Ishikawa (cell line): ENCODE measurements at regions not wholly inside any gene's neighbourhood (a gene's known extent, or its start where the extent isn't known, plus 50 kb on each side); places are given as distances from the start of the nearest gene placed in this dataset.

Experiments
- CEBPB ChIP-seq: IDR thresholded peaks from 2 replicates; pipeline ENCODE4 v1.6.1; 2012
- CREB1 ChIP-seq: IDR thresholded peaks from 2 replicates; pipeline ENCODE4 v1.6.1; 2012; ENCODE audit warnings: low read depth
- EGR1 ChIP-seq: IDR thresholded peaks from 2 replicates; pipeline ENCODE4 v1.6.1; 2012
- EP300 ChIP-seq: IDR thresholded peaks from 2 replicates; pipeline ENCODE4 v1.6.1; 2012; ENCODE audit warnings: borderline replicate concordance
- FOXM1 ChIP-seq: IDR thresholded peaks from 2 replicates; pipeline ENCODE4 v1.6.1; 2012; ENCODE audit warnings: low read depth, borderline replicate concordance
- MAX ChIP-seq: IDR thresholded peaks from 2 replicates; pipeline ENCODE4 v1.6.1; 2012
- NFIC ChIP-seq: IDR thresholded peaks from 2 replicates; pipeline ENCODE4 v1.6.1; 2012
- RAD21 ChIP-seq: IDR thresholded peaks from 2 replicates; pipeline ENCODE4 v1.6.1; 2012; ENCODE audit warnings: low read depth
- REST ChIP-seq: IDR thresholded peaks from 2 replicates; pipeline ENCODE4 v1.6.1; 2012; ENCODE audit warnings: low read depth, mild to moderate bottlenecking
- TAF1 ChIP-seq: IDR thresholded peaks from 2 replicates; pipeline ENCODE4 v1.6.1; 2012; ENCODE audit warnings: low read depth, mild to moderate bottlenecking
- TCF12 ChIP-seq: IDR thresholded peaks from 2 replicates; pipeline ENCODE4 v1.6.1; 2012; ENCODE audit warnings: low read depth
- TEAD4 ChIP-seq: IDR thresholded peaks from 2 replicates; pipeline ENCODE4 v1.6.1; 2012
- USF1 ChIP-seq: IDR thresholded peaks from 2 replicates; pipeline ENCODE4 v1.6.1; 2012
- YY1 ChIP-seq: IDR thresholded peaks from 2 replicates; pipeline ENCODE4 v1.6.1; 2012; ENCODE audit warnings: low read depth
- ZBTB7A ChIP-seq: IDR thresholded peaks from 2 replicates; pipeline ENCODE4 v1.6.1; 2012; ENCODE audit warnings: low read depth

- no peak for TF ChIP-seq FOXM1
- no peak for TF ChIP-seq USF1
- no peak for TF ChIP-seq ZBTB7A
- TF ChIP-seq CREB1, result no peak
- TF ChIP-seq EGR1, result no peak
- no peak for TF ChIP-seq RAD21
- TF ChIP-seq NFIC, result no peak
These were observed 511.2 kb downstream of the EIPR1 start for GRCh38 chr2:2866459-2866858.

- no peak for TF ChIP-seq EP300
- no peak for TF ChIP-seq TCF12
- TF ChIP-seq EGR1, result no peak
- no peak for TF ChIP-seq YY1
- TF ChIP-seq CEBPB, result no peak
- no peak for TF ChIP-seq USF1
- no peak for TF ChIP-seq TAF1
- TF ChIP-seq FOXM1, result no peak
- no peak for TF ChIP-seq CREB1
- no peak for TF ChIP-seq NFIC
- TF ChIP-seq MAX, result no peak
These were observed 515.2 kb downstream of the EIPR1 start for GRCh38 chr2:2862386-2862785.

- TF ChIP-seq USF1 (no peak), YY1 (no peak), TEAD4 (no peak), TAF1 (no peak)
These were observed 515.9 kb downstream of the EIPR1 start for GRCh38 chr2:2861666-2862240.

- TF ChIP-seq ZBTB7A (no peak), EP300 (no peak), TEAD4 (no peak), TCF12 (no peak), MAX (no peak), USF1 (0 out of 2 replicates have a peak, but pooled peaks have one; percentile 45), REST (no peak)
These were observed 516.9 kb downstream of the EIPR1 start for GRCh38 chr2:2860589-2861300.

- TF ChIP-seq NFIC (no peak), CEBPB (no peak), USF1 (no peak), TEAD4 (no peak), TAF1 (no peak), YY1 (no peak), REST (no peak), EGR1 (no peak), CREB1 (no peak), EP300 (no peak), TCF12 (no peak)
These were observed 517.9 kb downstream of the EIPR1 start for GRCh38 chr2:2859732-2860131.
